GM21528 (cell line): ENCODE measurements at regions not wholly inside any gene's neighbourhood (a gene's known extent, or its start where the extent isn't known, plus 50 kb on each side); places are given as distances from the start of the nearest gene placed in this dataset.

ENCODE experiments used
- ATAC-seq: cut with Tn5 transposase; IDR thresholded peaks from one replicate; pipeline ENCODE4 v1.9.1; 2021; ENCODE audit warnings: mild to moderate bottlenecking, moderate library complexity; ENCODE audit not compliant: unreplicated experiment, low FRiP score

DNA sequence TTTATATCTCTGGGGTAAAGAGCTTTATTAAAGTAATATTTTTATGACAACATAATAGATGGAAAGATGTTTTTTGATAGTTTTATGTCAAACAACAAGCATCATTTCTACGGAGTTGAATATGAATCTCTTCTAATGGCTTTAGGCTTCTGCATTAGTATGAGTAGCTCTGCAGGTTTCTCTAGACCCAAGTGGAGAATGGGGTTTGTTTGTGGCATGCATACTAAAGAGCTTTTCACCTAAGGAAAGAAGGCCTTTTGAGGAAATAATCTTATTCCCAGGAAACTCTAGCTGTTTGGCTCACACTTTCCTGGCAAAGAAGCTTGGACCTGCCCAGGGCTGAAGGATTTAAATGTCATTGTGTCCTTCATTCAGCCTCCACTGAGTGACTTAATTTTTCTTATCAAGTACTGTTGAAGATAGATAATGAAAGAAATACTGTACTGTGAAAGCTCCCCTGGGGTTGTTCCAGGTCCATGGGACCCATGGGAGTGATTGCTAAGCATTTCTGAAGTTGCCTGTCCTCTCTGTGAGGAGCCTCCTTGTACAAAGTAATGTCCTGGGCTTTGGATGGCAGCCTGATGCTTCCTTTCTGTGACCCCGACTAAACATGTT lies 469.3 kb downstream of the LRIG3 start:
- no peak for ATAC-seq

DNA sequence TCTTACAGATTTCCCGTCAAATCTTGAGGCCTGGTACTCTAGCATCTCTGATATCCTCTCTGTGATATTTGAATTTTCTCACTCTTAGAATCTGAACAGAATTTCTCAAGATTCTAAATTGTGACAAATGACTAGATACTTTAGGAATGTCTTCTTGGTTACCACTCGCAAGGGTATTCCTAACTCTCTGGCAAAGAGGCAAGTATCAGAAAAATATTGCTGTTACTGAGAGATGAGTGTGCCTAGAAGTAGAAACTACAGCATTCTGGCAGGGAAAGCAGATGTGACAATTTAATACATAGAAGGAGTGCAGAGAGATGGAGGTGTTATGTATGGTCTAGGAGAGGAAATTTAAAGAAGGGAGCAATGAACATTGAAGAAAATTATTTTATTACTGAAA lies 467.8 kb downstream of the LRIG3 start:
- no peak for ATAC-seq

DNA sequence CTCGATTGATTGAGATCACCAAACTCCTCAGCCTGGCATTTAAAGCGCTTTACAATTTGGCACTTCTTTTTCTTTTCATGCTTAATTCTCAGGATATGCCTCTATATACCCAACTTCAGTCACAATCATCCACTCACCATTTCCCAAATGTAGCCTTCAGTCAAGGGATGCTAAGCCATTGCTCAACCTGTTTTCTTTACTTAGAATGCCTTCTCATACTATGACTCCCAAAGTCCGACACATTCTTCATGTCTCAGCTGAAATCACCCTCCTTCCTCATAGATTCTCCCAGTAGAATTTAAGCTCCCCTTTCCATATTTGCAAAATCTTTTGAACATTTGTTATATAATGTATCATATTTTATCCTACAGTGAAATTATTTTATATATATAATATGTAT lies 467.0 kb downstream of the LRIG3 start:
- no peak for ATAC-seq

DNA sequence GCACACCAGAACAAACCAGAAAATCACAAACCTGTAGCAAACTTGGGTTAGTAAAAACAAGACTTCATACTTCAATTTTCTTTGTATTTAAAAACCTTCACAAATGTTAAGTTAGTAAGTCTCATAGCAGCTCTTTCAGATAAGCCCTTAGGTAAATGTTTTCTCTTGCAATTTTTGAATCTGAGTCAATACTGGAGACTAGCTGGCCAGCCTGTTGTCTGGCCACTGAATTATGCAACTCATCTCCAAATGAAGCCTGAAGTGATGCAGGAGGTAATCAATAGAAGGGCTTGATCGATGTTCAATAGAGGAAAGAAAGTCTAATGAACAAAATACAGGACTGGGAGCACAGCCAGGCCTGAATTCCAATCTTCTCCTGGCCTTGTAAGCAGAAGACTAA lies 465.2 kb downstream of the LRIG3 start:
- no peak for ATAC-seq

DNA sequence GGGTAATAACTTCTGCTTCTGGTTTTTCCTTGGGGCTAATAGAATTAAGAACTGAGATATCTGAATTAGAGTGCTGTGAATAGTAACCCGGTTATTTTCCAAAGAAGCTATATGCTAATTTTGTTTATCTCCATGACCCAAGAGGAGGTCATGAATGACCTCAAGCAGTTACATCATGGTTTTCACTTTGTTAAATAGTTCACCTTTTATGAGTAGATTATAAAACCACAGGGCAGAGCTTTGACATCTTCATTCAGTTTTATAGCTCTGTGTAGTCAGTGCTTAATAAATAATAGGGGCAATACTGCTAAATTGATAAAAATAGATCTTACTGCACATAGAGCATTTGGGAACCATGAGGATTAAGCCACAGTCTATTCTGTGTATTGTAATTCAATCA lies 462.2 kb downstream of the LRIG3 start:
- ATAC-seq: no peak

DNA sequence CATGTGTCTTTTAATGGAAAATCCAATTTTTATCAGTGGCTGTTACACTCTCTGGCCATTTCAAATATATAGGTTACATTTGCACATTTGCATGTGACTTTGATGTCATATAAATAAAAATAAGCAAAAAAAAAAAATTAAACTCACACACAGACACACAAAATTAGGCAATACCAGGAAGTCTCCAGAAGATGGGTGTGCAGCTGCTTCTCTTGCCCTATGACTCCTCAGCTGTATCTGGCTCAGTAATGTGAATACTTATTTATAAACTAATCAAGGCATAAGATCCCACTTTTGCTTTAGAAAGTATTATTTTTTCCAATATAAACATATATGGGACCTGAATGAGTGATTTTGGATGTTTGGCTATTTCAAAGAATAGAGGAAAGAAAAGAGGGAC lies 461.1 kb downstream of the LRIG3 start:
- ATAC-seq: no peak

- ATAC-seq: no peak
These were observed 457.3 kb downstream of the LRIG3 start for GRCh38 chr12:58463051-58463450.

DNA sequence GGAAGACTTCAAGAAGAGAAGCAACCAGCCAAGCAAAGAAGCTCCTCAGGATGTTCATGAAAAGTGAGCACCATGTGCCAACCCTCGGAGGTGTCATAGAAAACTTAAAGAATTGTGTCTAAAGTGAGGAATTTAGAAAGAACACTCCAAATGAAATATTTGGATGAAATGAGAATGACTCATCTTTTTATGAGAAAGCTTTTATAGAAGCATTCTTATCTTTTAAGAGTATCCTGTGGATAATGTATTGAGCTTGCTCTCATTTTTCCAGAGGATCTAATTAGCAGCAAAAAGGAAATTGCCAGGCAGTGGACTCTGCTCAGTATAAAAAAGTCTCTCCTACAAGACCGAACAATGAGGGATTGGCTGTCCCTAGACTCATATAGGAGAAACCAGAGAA lies 454.9 kb downstream of the LRIG3 start:
- ATAC-seq: no peak

GRCh38 chr12:58470266-58471010 lies 449.9 kb downstream of the LRIG3 start:
- no peak for ATAC-seq

GRCh38 chr12:58479401-58479800 lies 440.9 kb downstream of the LRIG3 start:
- ATAC-seq: no peak

GRCh38 chr12:58481811-58482210 lies 438.5 kb downstream of the LRIG3 start:
- ATAC-seq: no peak

GRCh38 chr12:58487255-58487654 lies 433.0 kb downstream of the LRIG3 start:
- ATAC-seq: no peak

DNA sequence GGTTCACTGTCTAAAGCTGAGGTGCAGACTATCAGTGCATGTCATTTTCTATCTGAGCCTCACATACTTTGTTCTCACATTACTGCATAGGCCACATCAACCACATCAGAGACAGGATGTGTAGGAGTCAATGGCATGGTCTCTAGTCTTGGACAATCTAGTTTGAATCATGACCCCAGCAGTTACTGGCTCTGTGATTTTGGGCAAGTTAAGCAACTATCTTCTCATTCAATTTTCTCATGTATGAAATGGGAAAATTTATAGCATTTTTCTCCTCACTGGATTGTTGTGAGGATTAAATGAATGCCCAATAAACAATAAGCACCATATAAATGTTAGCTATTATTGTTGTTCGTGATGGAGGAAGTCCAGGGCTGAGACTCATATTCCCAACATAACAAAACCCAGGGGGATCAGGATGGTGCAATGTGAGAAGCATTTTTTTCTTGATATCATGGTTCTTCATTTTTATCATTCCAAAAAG lies 432.6 kb downstream of the LRIG3 start:
- no peak for ATAC-seq

GRCh38 chr12:58489394-58489793 lies 430.9 kb downstream of the LRIG3 start:
- ATAC-seq: no peak

DNA sequence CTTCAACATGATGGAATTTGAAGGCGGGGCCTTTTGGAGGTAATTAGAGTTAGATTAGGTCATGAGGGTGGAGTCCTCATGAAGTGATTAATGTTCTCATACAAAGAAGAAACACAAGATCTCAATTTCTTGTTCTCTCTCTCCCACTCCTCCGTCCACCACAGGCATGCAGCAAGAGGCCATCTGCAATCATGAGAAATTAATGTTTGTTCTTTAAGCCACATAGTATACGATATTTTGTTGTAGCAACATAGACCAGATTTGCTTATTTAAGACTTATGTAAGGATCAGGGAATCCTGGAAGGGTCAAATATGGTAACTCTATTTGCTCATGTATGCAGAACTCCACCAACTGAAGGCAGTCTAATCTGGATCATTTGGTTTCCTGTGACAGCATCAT lies 429.0 kb downstream of the LRIG3 start:
- ATAC-seq: no peak

- ATAC-seq: no peak
These were observed 423.7 kb downstream of the LRIG3 start for GRCh38 chr12:58496411-58497190.

GRCh38 chr12:58500399-58500798 lies 419.9 kb downstream of the LRIG3 start:
- ATAC-seq: no peak

- ATAC-seq: no peak
These were observed 418.1 kb downstream of the LRIG3 start for GRCh38 chr12:58502226-58502625.

GRCh38 chr12:58502841-58503240 lies 417.5 kb downstream of the LRIG3 start:
- no peak for ATAC-seq

GRCh38 chr12:58503731-58504130 lies 416.6 kb downstream of the LRIG3 start:
- ATAC-seq: no peak

GRCh38 chr12:58504143-58504938 lies 416.0 kb downstream of the LRIG3 start:
- ATAC-seq: no peak
